Spleen (tissue), 7 donors: ENCODE measurements at regions not wholly inside any gene's neighbourhood (a gene's known extent, or its start where the extent isn't known, plus 50 kb on each side); places are given as distances from the start of the nearest gene placed in this dataset.

Source experiments
- POLR2A ChIP-seq, 3 donors: fragments of 450-650 bp; IDR thresholded peaks; one replicate each; pipeline ENCODE4 v1.5.1; 2017; ENCODE audit warnings: antibody characterized with exemption in 3 of 3, mild to moderate bottlenecking in 1 of 3
- POLR2AphosphoS5 ChIP-seq, 3 donors: sonication (generic); formaldehyde crosslinking; IDR thresholded peaks; one replicate each; pipeline ENCODE4 v1.5.1; 2017; ENCODE audit warnings: antibody characterized with exemption in 3 of 3
- TF ChIP-seq, protein P1 (sequence below), 11 experiments: fragments of 200-600 bp in 7 of 11; fragments of 450-650 bp in 4 of 11; sonication (generic) in 4 of 11; IDR thresholded peaks in 8 of 11; conservative IDR thresholded peaks in 3 of 11; 1 replicate in 7 of 11; 2 replicates in 4 of 11; pipeline versions ENCODE4 v1.4.0 to v1.8.0; 2016 to 2021; ENCODE audit warnings: antibody characterized with exemption in 11 of 11, inconsistent platforms in 4 of 11, mild to moderate bottlenecking in 1 of 11
- donor health status: DM: no; HTN: no; CAD: no; lungs with moderate emphysema.
- donor health status: DM: no; HTN: no; CAD: no.
- donor health status: DM: no; HTN: no; CAD: no.

DNA sequence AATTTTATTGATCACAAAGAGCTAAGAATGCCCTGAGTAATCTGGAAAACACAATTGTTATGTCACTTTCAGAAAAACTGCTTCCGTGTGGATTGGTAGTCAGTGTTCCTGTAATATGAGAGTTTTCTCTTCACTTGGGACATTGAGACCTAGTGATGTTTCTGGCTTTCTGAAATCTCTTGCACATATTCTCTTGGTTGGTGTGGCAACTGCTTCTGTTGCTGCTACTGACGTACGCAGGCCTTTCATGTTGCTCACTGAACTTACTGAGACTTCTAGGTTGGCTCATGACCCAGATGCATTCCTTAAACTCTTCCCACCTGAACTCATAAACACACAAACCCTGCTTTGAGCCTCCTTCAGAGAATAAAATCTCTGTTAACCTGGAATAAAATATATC, 175.0 kb upstream of the PFN2 start:
- TF ChIP-seq, protein P1, sequence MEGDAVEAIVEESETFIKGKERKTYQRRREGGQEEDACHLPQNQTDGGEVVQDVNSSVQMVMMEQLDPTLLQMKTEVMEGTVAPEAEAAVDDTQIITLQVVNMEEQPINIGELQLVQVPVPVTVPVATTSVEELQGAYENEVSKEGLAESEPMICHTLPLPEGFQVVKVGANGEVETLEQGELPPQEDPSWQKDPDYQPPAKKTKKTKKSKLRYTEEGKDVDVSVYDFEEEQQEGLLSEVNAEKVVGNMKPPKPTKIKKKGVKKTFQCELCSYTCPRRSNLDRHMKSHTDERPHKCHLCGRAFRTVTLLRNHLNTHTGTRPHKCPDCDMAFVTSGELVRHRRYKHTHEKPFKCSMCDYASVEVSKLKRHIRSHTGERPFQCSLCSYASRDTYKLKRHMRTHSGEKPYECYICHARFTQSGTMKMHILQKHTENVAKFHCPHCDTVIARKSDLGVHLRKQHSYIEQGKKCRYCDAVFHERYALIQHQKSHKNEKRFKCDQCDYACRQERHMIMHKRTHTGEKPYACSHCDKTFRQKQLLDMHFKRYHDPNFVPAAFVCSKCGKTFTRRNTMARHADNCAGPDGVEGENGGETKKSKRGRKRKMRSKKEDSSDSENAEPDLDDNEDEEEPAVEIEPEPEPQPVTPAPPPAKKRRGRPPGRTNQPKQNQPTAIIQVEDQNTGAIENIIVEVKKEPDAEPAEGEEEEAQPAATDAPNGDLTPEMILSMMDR (IDR thresholded peaks at IDR 0.05 in 8 of 11, conservative IDR thresholded peaks at IDR 0.05 in 3 of 11) = no peak
- no peak for TF ChIP-seq POLR2AphosphoS5 (IDR thresholded peaks at IDR 0.05)
- no peak for TF ChIP-seq POLR2A (IDR thresholded peaks at IDR 0.05)
